HL-60 (cell line): ENCODE measurements at regions not wholly inside any gene's neighbourhood (a gene's known extent, or its start where the extent isn't known, plus 50 kb on each side); places are given as distances from the start of the nearest gene placed in this dataset.

Experiments
- CTCF ChIP-seq: IDR thresholded peaks from one replicate; pipeline ENCODE4 v1.5.1; 2011; ENCODE audit warnings: low read length, control low read depth, inconsistent platforms; ENCODE audit not compliant: insufficient read depth
- POLR2AphosphoS5 ChIP-seq: IDR thresholded peaks from 2 replicates; pipeline ENCODE4 v1.6.1; 2012; ENCODE audit warnings: low read depth

DNA sequence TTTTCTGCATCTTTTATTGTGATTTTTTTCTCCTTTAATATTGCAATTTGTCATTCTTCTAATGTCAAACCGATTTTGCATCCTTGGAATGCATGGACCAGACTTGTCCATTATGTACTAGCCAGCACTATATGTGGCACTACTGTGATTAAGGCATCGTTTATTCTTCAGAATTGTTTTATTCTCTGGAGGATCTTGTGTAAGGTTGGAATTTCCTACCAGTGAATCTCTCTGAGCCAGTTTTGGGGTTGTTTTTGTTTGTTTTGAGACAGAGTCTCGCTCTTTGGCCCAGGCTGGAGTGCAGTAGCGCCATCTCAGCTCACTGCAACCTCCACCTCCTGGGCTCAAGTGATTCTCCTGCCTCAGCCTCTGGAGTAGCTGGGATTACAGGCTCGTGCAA lies 58.5 kb downstream of the IGLL5 start:
- TF ChIP-seq CTCF (no peak), POLR2AphosphoS5 (no peak)
